ENCODE measurements at regions not wholly inside any gene's neighbourhood (a gene's known extent, or its start where the extent isn't known, plus 50 kb on each side); places are given as distances from the start of the nearest gene placed in this dataset.

DNA sequence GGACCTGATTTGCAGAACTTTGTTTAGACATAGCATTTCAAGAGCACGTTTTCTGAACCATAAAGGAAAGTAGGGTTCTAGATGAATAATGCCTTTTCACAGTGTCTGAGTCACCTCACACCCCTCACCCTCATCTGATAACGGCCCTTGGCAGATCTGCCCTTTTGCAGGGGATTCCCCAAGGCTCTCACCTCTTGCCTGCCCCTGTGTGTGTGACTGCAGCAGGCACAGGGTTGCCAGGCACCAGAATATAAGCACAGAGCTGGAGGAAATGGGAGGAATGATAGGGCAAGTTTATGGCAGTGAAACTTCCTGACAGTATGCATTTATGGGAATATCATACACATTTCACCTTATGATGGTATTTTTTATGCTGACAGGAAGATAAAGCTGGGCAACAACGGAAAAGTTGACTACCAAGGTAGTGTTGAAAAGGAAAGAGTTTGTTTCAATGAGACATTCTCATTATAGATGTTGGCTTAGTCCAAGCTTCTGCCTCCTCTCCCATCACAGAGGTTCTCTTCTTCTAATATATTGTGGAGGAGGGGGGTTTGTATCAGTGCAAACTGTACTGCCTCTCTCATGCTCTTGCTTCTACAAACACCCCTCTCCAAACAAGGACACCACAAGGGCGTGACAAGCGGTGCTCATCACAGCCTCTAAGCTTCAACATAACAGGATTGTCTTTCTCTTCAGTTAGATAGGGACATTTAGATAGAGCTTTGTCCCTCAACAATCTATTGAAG is 101.5 kb upstream of the BACH2 start:
- ATAC-seq (ENCODE audit: low read depth) (peak; percentile 97), DNase-seq (peak; percentile 36)
- no peaks in the 10 kb centered on the region for H3K36me3 Mint-ChIP-seq (ENCODE audit: low read depth)
- intact Hi-C loops (cut with micrococcal nuclease): loop anchor here (1.0 kb wide), 3 partner anchors 13 to 182 kb away; no protein-coding TSS in a partner anchor
- TF ChIP-seq, protein P1, sequence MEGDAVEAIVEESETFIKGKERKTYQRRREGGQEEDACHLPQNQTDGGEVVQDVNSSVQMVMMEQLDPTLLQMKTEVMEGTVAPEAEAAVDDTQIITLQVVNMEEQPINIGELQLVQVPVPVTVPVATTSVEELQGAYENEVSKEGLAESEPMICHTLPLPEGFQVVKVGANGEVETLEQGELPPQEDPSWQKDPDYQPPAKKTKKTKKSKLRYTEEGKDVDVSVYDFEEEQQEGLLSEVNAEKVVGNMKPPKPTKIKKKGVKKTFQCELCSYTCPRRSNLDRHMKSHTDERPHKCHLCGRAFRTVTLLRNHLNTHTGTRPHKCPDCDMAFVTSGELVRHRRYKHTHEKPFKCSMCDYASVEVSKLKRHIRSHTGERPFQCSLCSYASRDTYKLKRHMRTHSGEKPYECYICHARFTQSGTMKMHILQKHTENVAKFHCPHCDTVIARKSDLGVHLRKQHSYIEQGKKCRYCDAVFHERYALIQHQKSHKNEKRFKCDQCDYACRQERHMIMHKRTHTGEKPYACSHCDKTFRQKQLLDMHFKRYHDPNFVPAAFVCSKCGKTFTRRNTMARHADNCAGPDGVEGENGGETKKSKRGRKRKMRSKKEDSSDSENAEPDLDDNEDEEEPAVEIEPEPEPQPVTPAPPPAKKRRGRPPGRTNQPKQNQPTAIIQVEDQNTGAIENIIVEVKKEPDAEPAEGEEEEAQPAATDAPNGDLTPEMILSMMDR (IDR thresholded peaks at IDR 0.05): no peak
- no peaks in the 10 kb centered on the region for H3K9me3 Mint-ChIP-seq
- ChIA-PET POLR2A (interaction anchor here (0.6 to 1.9 kb wide), 9 partner anchors 13 to 123 kb away, joined by 3 to 10 read pairs (median 3); partner anchors contain the start of gene BACH2), CTCF (interaction anchor here (0.7 to 3.1 kb wide), 6 partner anchors 9 to 111 kb away, joined by 3 to 15 read pairs (median 4); no protein-coding TSS in a partner anchor)
- no peaks in the 10 kb centered on the region for H3K27me3 Mint-ChIP-seq
- H3K4me3 Mint-ChIP-seq: peak overlapping the region; percentile 24
- H3K4me1 Mint-ChIP-seq: peaks cover 38% of the 10 kb centered on the region
- H3K27ac Mint-ChIP-seq: peak overlapping the region; percentile 66

- no peaks in the 10 kb centered on the region for H3K27me3 Mint-ChIP-seq
- intact Hi-C loops (cut with micrococcal nuclease): no loop called here
- no peaks in the 10 kb centered on the region for H3K9me3 Mint-ChIP-seq
- TF ChIP-seq, protein P1 (IDR thresholded peaks at IDR 0.05): no peak
- ATAC-seq (ENCODE audit: low read depth) (no peak), DNase-seq (no peak)
- CTCF ChIA-PET: interaction anchor here (0.7 to 3.1 kb wide), 6 partner anchors 10 to 110 kb away, joined by 3 to 15 read pairs (median 4); no protein-coding TSS in a partner anchor
- H3K36me3 Mint-ChIP-seq (ENCODE audit: low read depth): no peaks in the 10 kb centered on the region
- no peak overlapping the region for H3K4me3 Mint-ChIP-seq
- peak overlapping the region; percentile 66 for H3K27ac Mint-ChIP-seq
- POLR2A ChIA-PET: interaction anchor here (1.0 to 1.9 kb wide), 9 partner anchors 8 to 456 kb away, joined by 3 to 10 read pairs (median 4); partner anchors contain the start of gene BACH2
- H3K4me1 Mint-ChIP-seq: peaks cover 38% of the 10 kb centered on the region
Measured at GRCh38 chr6:90397047-90397446, 100.4 kb upstream of the BACH2 start.

DNA sequence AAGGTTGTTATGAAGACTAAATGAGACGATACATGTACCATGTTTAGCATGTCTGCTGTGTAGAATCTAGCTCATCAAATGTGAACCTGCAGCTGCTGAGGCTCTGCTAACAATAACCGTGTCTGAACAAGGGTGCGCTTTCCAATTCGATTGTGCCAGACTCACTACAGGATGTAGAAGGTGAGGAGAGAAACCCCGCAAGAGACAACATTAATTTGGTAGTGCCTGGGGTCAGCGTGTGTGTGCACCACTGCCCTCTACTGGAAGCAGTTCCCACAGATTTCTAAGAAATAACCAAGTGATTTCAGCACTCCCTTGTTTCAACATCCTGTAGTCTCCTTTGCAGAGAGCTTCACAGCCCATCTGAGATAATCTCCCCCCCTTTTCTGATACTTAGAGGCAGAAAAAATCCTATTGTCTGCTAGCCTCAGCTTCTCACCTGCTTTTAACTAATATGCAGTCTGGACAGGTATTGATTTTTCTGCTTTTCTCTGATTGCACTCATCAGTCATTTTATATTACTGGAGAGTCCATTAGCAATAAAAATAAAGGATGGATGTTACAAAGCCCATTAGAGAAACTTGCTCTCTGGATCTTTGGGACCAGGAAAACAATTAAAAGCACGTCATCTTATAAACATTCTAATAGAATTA is 96.7 kb upstream of the BACH2 start:
- POLR2A ChIA-PET: interaction anchor here (0.7 to 1.9 kb wide), 13 partner anchors 18 to 437 kb away, joined by 3 to 24 read pairs (median 5); partner anchors contain the start of gene BACH2
- CTCF ChIA-PET: interaction anchor here (0.7 to 3.3 kb wide), 37 partner anchors 9 to 564 kb away, joined by 3 to 66 read pairs (median 6); partner anchors contain the start of gene BACH2
- TF ChIP-seq, protein P1 (IDR thresholded peaks at IDR 0.05): peak; percentile 67
- Mint-ChIP-seq H3K36me3 (ENCODE audit: low read depth) (no peaks in the 10 kb centered on the region), H3K9me3 (no peaks in the 10 kb centered on the region), H3K27me3 (no peaks in the 10 kb centered on the region), H3K4me3 (peak overlapping the region; percentile 28), H3K4me1 (peaks cover 45% of the 10 kb centered on the region), H3K27ac (peak overlapping the region; percentile 59)
- peak; percentile 53 for ATAC-seq (ENCODE audit: low read depth)
- DNase-seq: peak; percentile 47
- intact Hi-C loops (cut with micrococcal nuclease): loop anchor here (1.0 to 5.0 kb wide), 14 partner anchors 10 to 573 kb away; partner anchors contain the start of gene BACH2

DNA sequence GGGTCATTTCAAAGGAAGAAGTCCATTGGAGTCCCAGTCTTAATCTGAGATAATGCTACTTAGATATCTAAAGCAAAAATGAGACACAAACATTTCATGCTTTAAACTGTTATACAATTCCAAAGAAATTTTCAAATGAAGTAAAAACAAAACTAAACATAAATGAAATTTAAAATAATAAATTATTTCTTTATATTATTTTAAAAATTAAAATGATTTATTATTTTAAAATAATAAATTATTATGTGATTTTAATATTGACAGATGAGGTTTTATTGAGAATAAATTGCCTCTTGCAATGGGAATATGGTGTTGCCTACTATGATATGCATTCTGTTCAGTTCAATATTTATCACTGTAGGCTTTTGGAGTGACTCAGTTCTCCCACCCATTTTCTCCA is 93.7 kb upstream of the BACH2 start:
- Mint-ChIP-seq H3K4me3 (no peak overlapping the region), H3K4me1 (peaks cover 57% of the 10 kb centered on the region), H3K27me3 (no peaks in the 10 kb centered on the region), H3K27ac (no peak overlapping the region), H3K9me3 (no peaks in the 10 kb centered on the region), H3K36me3 (ENCODE audit: low read depth) (no peaks in the 10 kb centered on the region)
- ChIA-PET POLR2A (interaction anchor here (0.8 kb wide), 1 partner anchor 75 kb away, joined by 4 read pairs; no protein-coding TSS in a partner anchor), CTCF (interaction anchor here (1.0 to 1.8 kb wide), 3 partner anchors 93 to 174 kb away, joined by 3 to 5 read pairs (median 3); no protein-coding TSS in a partner anchor)
- DNase-seq (no peak), ATAC-seq (ENCODE audit: low read depth) (no peak)
- intact Hi-C loops (cut with micrococcal nuclease): loop anchor here (5.0 kb wide), 1 partner anchor 308 kb away; no protein-coding TSS in a partner anchor
- TF ChIP-seq, protein P1 (IDR thresholded peaks at IDR 0.05): no peak

Data from activated B cell treated with CpG ODN at 0.5 μM for 24 hours (primary cell).